ENCODE measurements at regions not wholly inside any gene's neighbourhood (a gene's known extent, or its start where the extent isn't known, plus 50 kb on each side); places are given as distances from the start of the nearest gene placed in this dataset.

- Histone ChIP-seq H3K23ac (ENCODE audit: insufficient read length) (no peak overlapping the region), H3K56ac (replicated peaks; ENCODE audit: insufficient read length, low read depth, low read length) (no peak overlapping the region), H4K8ac (ENCODE audit: extremely low read depth, insufficient read depth, low read length) (no peak overlapping the region), H4K91ac (replicated peaks; ENCODE audit: insufficient read length, low read length) (no peak overlapping the region), H3K4me3 (ENCODE audit: extremely low read depth in 1 of 4, insufficient read depth in 2 of 4, low read depth in 3 of 4, low read length in 4 of 4) (no peak overlapping the region), H2BK15ac (ENCODE audit: low read length) (no peak overlapping the region), H3K27me3 (replicated peaks in 1 of 4; ENCODE audit: control insufficient read depth in 3 of 4, extremely low read depth in 1 of 4, insufficient read depth in 3 of 4, low read length in 3 of 4) (no peaks in the 10 kb centered on the region), H2AK5ac (ENCODE audit: low read depth, low read length) (no peak overlapping the region), H4K5ac (ENCODE audit: insufficient read length, low read depth, low read length) (no peak overlapping the region), H3K36me3 (ENCODE audit: control insufficient read depth in 2 of 4, insufficient read depth in 4 of 4, low read length in 3 of 4) (no peaks in the 10 kb centered on the region), H3K9ac (replicated peaks in 1 of 4; ENCODE audit: extremely low read depth in 1 of 4, low read depth in 3 of 4, low read length in 3 of 4) (no peak overlapping the region), H2AFZ (ENCODE audit: low read length) (no peak overlapping the region), H2BK20ac (ENCODE audit: low read length) (no peak overlapping the region), H4K20me1 (replicated peaks in 1 of 2; ENCODE audit: control insufficient read depth in 1 of 2, insufficient read depth in 2 of 2, low read length in 2 of 2) (no peaks in the 10 kb centered on the region), H3K4ac (replicated peaks; ENCODE audit: insufficient read length, low read depth, low read length) (no peak overlapping the region), H3K9me3 (ENCODE audit: insufficient read depth in 2 of 2, low read depth in 1 of 2, low read length in 1 of 2) (no peaks in the 10 kb centered on the region), H3K23me2 (ENCODE audit: low read depth, low read length) (no peaks in the 10 kb centered on the region), H2BK120ac (replicated peaks; ENCODE audit: low read depth, low read length) (no peak overlapping the region), H3K4me1 (replicated peaks in 1 of 4; ENCODE audit: control insufficient read depth in 3 of 4, insufficient read depth in 4 of 4, low read length in 3 of 4) (peaks cover 0 to 5% (median 2%) of the 10 kb centered on the region in 4 experiments; a peak in 3 of 7 replicates), H3K79me2 (ENCODE audit: control insufficient read depth in 1 of 2, insufficient read depth in 2 of 2, low read length in 2 of 2) (no peaks in the 10 kb centered on the region), H3K14ac (ENCODE audit: insufficient read length) (no peak overlapping the region), H2BK12ac (ENCODE audit: low read depth, low read length) (no peak overlapping the region), H3K27ac (ENCODE audit: low read depth, low read length) (no peak overlapping the region), H3K79me1 (ENCODE audit: low read depth, low read length) (no peaks in the 10 kb centered on the region), H3K4me2 (ENCODE audit: insufficient read depth in 1 of 2, low read depth in 2 of 2, low read length in 2 of 2) (no peak overlapping the region), H3K18ac (ENCODE audit: extremely low read depth, low read length) (no peak overlapping the region), H2BK5ac (ENCODE audit: low read depth, low read length) (no peak overlapping the region)
- CTCF ChIA-PET (ENCODE audit: partially characterized antibody): no interaction called here
- WGBS, 2 experiments (ENCODE audit: extremely low coverage in 1 of 2, insufficient coverage in 1 of 2, insufficient read length in 1 of 2, insufficient replicate concordance in 2 of 2, low coverage in 1 of 2, low lambda C conversion rate in 2 of 2, missing lambda C conversion rate in 1 of 2): 96% methylated on average over 3 of the region's 3 CpGs; no CpG with 5 or more reads in 1 of the 2 experiments
- POLR2A ChIA-PET (ENCODE audit: partially characterized antibody): no interaction called here
- no peak for TF ChIP-seq POU5F1 (IDR thresholded peaks at IDR 0.05; ENCODE audit: low read depth, low read length)
- TF ChIP-seq SAP30 (IDR thresholded peaks at IDR 0.05; ENCODE audit: insufficient read depth, insufficient replicate concordance, low read length): no peak
- TF ChIP-seq ZNF274 (IDR thresholded peaks at IDR 0.05; ENCODE audit: borderline replicate concordance, extremely low read depth, low read length): no peak
- TF ChIP-seq RXRA (IDR thresholded peaks at IDR 0.05; ENCODE audit: insufficient read depth, low read depth, low read length): no peak
- TF ChIP-seq PHF8 (conservative IDR thresholded peaks at IDR 0.05; ENCODE audit: low read depth, low read length): no peak
- TF ChIP-seq CHD1 (IDR thresholded peaks at IDR 0.05; ENCODE audit: low read depth, low read length): no peak
- DNase-seq (ENCODE audit: low read depth in 1 of 2, low spot score in 2 of 2): no peak
- FAIRE-seq: peak; percentile 19
Measured at GRCh38 chr5:98321361-98321760, 452.1 kb upstream of the RGMB start.

All from H1 (cell line).